ENCODE measurements at regions not wholly inside any gene's neighbourhood (a gene's known extent, or its start where the extent isn't known, plus 50 kb on each side); places are given as distances from the start of the nearest gene placed in this dataset.
"Not testable (repeated sequence)": the region's sequence is repeated elsewhere in the genome, so short reads cannot be mapped to it uniquely, and the experiment has no call there.

DNA sequence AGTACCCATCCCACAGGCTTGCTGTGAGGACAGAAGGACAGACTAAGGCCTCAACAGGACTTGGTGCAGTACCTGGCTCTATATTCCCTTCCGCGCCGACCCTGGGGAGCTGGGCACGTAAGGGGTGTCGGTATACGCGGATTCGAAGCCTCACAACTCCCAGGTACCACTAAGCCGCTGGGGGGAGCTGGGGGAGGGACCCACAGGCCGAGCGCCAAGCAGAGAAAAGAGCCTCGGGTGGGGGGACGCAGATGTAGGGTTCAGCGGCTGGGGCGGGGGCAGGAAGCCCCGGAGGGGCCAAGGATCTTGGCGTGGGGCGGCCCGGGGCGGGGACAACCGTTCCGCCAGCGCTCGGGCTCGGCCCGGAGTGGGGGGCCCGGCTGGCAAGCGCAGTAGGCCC lies 126.4 kb upstream of the ZNF746 start (continued):
- TF ChIP-seq, protein P1, sequence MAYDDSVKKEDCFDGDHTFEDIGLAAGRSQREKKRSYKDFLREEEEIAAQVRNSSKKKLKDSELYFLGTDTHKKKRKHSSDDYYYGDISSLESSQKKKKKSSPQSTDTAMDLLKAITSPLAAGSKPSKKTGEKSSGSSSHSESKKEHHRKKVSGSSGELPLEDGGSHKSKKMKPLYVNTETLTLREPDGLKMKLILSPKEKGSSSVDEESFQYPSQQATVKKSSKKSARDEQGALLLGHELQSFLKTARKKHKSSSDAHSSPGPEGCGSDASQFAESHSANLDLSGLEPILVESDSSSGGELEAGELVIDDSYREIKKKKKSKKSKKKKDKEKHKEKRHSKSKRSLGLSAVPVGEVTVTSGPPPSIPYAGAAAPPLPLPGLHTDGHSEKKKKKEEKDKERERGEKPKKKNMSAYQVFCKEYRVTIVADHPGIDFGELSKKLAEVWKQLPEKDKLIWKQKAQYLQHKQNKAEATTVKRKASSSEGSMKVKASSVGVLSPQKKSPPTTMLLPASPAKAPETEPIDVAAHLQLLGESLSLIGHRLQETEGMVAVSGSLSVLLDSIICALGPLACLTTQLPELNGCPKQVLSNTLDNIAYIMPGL (CRISPR knock-in tag; IDR thresholded peaks at IDR 0.05), result no peak
- TF ChIP-seq JUN (CRISPR knock-in tag; IDR thresholded peaks at IDR 0.05) (no peak), TEAD1 (CRISPR knock-in tag; IDR thresholded peaks at IDR 0.05) (no peak), GRHL2 (CRISPR knock-in tag; IDR thresholded peaks at IDR 0.05; ENCODE audit: insufficient replicate concordance, severe bottlenecking) (no peak), ZNF281 (CRISPR knock-in tag; IDR thresholded peaks at IDR 0.05) (no peak), ATF1 (CRISPR knock-in tag; IDR thresholded peaks at IDR 0.05) (no peak), NFYB (CRISPR knock-in tag; conservative IDR thresholded peaks at IDR 0.05; ENCODE audit: low read depth) (no peak), ZNF317 (CRISPR knock-in tag; IDR thresholded peaks at IDR 0.05; ENCODE audit: borderline replicate concordance, low read depth) (no peak), JAZF1 (CRISPR knock-in tag; IDR thresholded peaks at IDR 0.05) (no peak)

GRCh38 chr7:149623262-149623997 lies 125.8 kb upstream of the ZNF746 start:
- H3K4me1 Mint-ChIP-seq, result peaks cover 24% of the 10 kb centered on the region
- ATAC-seq; H3K27ac Mint-ChIP-seq; DNase-seq (ENCODE audit: low spot score); H3K9me3 Mint-ChIP-seq; POLR2A ChIA-PET: not testable (repeated sequence)
- CTCF ChIA-PET, result interaction anchor here (0.6 to 3.0 kb wide), 5 partner anchors 11 to 231 kb away, joined by 3 to 19 read pairs (median 4); no protein-coding TSS in a partner anchor
- H3K4me3 Mint-ChIP-seq, result peak overlapping the region; percentile 92
- H3K36me3 Mint-ChIP-seq, result peaks cover 27% of the 10 kb centered on the region
- peaks cover 14% of the 10 kb centered on the region for H3K27me3 Mint-ChIP-seq (ENCODE audit: low read depth)

DNA sequence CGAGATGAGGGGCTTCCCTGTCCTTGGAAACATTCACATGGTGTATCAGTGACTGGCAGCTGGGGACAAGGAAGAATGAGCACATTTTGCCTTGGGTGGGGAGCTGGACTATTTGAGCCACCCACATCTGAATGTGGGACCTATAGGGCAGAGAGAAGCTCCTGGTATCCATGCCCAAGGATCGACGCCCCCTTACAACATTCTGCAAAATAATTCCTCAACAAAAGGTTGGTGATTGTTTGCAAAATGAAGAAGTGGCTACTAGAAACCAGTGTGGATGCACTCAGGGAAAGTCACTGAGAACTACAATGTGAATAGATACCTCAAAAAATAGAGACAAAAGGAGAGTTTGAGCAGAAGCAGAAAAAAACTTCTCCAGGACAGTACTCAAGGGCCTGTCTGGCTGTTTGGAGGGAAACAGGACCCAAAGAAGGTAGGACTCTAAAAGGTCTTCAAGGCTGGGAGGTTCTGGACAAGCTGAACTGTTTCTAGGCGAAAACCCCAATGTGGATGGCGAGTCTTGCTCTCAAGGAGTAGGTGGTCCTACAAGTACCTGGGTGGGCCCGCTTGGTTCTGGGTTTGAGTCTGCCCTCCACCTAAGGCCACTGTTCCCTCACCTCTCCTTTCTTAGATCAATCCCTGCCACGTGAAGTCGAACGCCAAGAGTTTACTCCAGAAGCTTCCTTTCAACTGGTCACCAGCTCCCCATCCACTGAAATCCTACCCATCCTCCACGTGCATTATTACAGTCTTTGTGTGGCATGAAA lies 125.0 kb upstream of the ZNF746 start:
- H3K36me3 Mint-ChIP-seq, result peaks cover 34% of the 10 kb centered on the region
- H3K27me3 Mint-ChIP-seq (ENCODE audit: low read depth), result peaks cover 7% of the 10 kb centered on the region
- ATAC-seq (no peak), DNase-seq (ENCODE audit: low spot score) (no peak)
- CTCF ChIA-PET, result interaction anchor here (1.2 kb wide), 1 partner anchor 40 kb away, joined by 4 read pairs; no protein-coding TSS in a partner anchor
- TF ChIP-seq JUN (CRISPR knock-in tag; IDR thresholded peaks at IDR 0.05) (no peak), TP53 (CRISPR knock-in tag; IDR thresholded peaks at IDR 0.05) (no peak), FOXP4 (CRISPR knock-in tag; IDR thresholded peaks at IDR 0.05) (no peak), OVOL2 (CRISPR knock-in tag; IDR thresholded peaks at IDR 0.05; ENCODE audit: borderline replicate concordance) (no peak), ZNF263 (CRISPR knock-in tag; IDR thresholded peaks at IDR 0.05; ENCODE audit: low read depth) (no peak)
- TF ChIP-seq, protein P1 (CRISPR knock-in tag; IDR thresholded peaks at IDR 0.05), result no peak
- H3K4me1 Mint-ChIP-seq, result peaks cover 24% of the 10 kb centered on the region
- H3K9me3 Mint-ChIP-seq, result no peaks in the 10 kb centered on the region
- H3K4me3 Mint-ChIP-seq, result peak overlapping the region; percentile 92
- POLR2A ChIA-PET, result no interaction called here
- no peak overlapping the region for H3K27ac Mint-ChIP-seq
